ENCODE measurements at regions not wholly inside any gene's neighbourhood (a gene's known extent, or its start where the extent isn't known, plus 50 kb on each side); places are given as distances from the start of the nearest gene placed in this dataset.

GRCh38 chr18:75723521-75724340 lies 296.2 kb upstream of the SMIM21 start:
- no peak for TF ChIP-seq CTCF (IDR thresholded peaks at IDR 0.05)
- no peak for TF ChIP-seq POLR2A (IDR thresholded peaks at IDR 0.05)
